ENCODE measurements at regions not wholly inside any gene's neighbourhood (a gene's known extent, or its start where the extent isn't known, plus 50 kb on each side); places are given as distances from the start of the nearest gene placed in this dataset.
"Not testable (repeated sequence)": the region's sequence is repeated elsewhere in the genome, so short reads cannot be mapped to it uniquely, and the experiment has no call there.

- H3K4me3 ChIP-seq = no peak overlapping the region
- H3K36me3 ChIP-seq = no peaks in the 10 kb centered on the region
- peaks cover 34 to 39% of the 10 kb centered on the region in 2 donors for H3K9me3 ChIP-seq
- H3K4me1 ChIP-seq = no peaks in the 10 kb centered on the region
- no peak overlapping the region for H3K27ac ChIP-seq
- intact Hi-C loops (cut with DNase I; ENCODE audit: low total_unique reads) = no loop called here
- TF ChIP-seq, protein P1, sequence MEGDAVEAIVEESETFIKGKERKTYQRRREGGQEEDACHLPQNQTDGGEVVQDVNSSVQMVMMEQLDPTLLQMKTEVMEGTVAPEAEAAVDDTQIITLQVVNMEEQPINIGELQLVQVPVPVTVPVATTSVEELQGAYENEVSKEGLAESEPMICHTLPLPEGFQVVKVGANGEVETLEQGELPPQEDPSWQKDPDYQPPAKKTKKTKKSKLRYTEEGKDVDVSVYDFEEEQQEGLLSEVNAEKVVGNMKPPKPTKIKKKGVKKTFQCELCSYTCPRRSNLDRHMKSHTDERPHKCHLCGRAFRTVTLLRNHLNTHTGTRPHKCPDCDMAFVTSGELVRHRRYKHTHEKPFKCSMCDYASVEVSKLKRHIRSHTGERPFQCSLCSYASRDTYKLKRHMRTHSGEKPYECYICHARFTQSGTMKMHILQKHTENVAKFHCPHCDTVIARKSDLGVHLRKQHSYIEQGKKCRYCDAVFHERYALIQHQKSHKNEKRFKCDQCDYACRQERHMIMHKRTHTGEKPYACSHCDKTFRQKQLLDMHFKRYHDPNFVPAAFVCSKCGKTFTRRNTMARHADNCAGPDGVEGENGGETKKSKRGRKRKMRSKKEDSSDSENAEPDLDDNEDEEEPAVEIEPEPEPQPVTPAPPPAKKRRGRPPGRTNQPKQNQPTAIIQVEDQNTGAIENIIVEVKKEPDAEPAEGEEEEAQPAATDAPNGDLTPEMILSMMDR (IDR thresholded peaks at IDR 0.05) = no peak
- no peak for TF ChIP-seq POLR2A (IDR thresholded peaks at IDR 0.05)
- no peak for TF ChIP-seq POLR2AphosphoS5 (IDR thresholded peaks at IDR 0.05)
- DNase-seq (ENCODE audit: low spot score in 2 of 2) = no peak
- no peaks in the 10 kb centered on the region for H3K27me3 ChIP-seq
Observed at GRCh38 chr6:82488403-82488802, 124.8 kb downstream of the TPBG start.

GRCh38 chr6:82492134-82492533, 128.5 kb downstream of the TPBG start:
- intact Hi-C loops (cut with DNase I; ENCODE audit: low total_unique reads) = no loop called here
- Histone ChIP-seq H3K36me3 (no peaks in the 10 kb centered on the region), H3K27ac (no peak overlapping the region), H3K9me3 (peaks cover 17 to 28% of the 10 kb centered on the region in 2 donors), H3K27me3 (no peaks in the 10 kb centered on the region), H3K4me1 (no peaks in the 10 kb centered on the region), H3K4me3 (no peak overlapping the region)
- no peak for DNase-seq (ENCODE audit: low spot score in 2 of 2)
- TF ChIP-seq, protein P1 (IDR thresholded peaks at IDR 0.05) = no peak
- TF ChIP-seq POLR2A (IDR thresholded peaks at IDR 0.05) (no peak), POLR2AphosphoS5 (IDR thresholded peaks at IDR 0.05) (no peak)

DNA sequence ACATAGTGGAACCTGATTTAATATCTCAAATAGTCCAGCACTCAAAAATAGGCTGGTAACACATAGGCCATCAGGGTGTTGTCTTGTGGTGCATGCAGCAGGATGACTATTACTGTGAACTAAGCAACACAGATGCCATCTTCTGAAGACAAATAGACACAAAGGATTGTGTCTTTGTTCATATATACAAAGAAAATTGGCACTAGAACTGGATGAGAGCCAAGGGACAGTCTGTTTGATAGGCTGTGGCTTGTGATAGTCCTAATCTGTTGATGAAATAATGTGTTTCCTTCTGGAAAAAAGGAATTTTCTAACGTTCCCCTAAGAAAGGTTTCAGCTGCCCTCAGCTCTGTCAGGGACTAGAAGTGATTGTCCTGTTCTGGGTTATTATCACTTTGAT, 129.8 kb downstream of the TPBG start:
- intact Hi-C loops (cut with DNase I; ENCODE audit: low total_unique reads) = no loop called here
- peaks cover 9 to 14% of the 10 kb centered on the region in 2 donors for H3K9me3 ChIP-seq
- no peaks in the 10 kb centered on the region for H3K27me3 ChIP-seq
- TF ChIP-seq POLR2A (IDR thresholded peaks at IDR 0.05) (no peak), POLR2AphosphoS5 (IDR thresholded peaks at IDR 0.05) (no peak)
- TF ChIP-seq, protein P1 (IDR thresholded peaks at IDR 0.05) = no peak
- H3K36me3 ChIP-seq = no peaks in the 10 kb centered on the region
- no peak overlapping the region for H3K4me3 ChIP-seq
- no peak overlapping the region for H3K27ac ChIP-seq
- no peaks in the 10 kb centered on the region for H3K4me1 ChIP-seq
- no peak for DNase-seq (ENCODE audit: low spot score in 2 of 2)

DNA sequence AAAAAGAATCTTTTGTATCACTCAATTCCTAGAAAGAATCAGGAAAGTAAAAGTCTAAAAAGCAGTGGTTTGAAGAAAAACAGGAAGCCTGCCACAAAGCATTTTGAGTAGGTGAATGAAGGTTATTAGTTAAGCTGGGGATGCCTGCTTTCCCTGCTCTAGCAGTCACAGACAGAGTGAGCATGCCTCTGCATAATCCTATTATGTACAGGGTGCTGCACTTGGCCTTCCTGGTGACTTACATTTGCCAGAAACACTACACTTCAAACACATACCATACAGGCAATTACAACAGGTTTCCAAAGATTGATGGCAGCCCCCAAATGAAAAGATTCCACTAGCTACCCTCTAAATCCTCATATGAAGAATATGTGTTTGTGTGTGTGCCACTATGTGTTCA, 130.8 kb downstream of the TPBG start:
- Histone ChIP-seq H3K4me3 (no peak overlapping the region), H3K4me1 (no peaks in the 10 kb centered on the region), H3K36me3 (no peaks in the 10 kb centered on the region), H3K9me3 (peaks cover 8 to 9% of the 10 kb centered on the region in 2 donors), H3K27ac (no peak overlapping the region), H3K27me3 (no peaks in the 10 kb centered on the region)
- DNase-seq (ENCODE audit: low spot score in 2 of 2) = no peak
- intact Hi-C loops (cut with DNase I; ENCODE audit: low total_unique reads) = no loop called here
- TF ChIP-seq, protein P1 (IDR thresholded peaks at IDR 0.05) = no peak
- TF ChIP-seq POLR2A (IDR thresholded peaks at IDR 0.05) (no peak), POLR2AphosphoS5 (IDR thresholded peaks at IDR 0.05) (no peak)

DNA sequence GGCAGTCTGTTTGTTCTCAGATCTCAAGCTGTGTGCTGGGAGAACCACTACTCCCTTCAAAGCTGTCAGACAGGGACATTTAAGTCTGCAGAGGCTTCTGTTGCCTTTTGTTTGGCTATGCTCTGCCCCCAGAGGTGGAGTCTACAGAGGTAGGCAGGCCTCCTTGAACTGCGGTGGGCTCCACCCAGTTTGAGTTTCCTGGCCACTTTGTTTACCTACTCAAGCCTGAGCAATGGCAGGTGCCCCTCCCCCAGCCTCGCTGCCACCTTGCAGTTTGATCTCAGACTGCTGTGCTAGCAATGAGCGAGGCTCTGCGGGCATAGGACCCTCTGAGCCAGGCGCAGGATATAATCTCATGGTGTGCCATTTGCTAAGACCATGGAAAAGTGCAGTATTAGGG, 138.3 kb downstream of the TPBG start:
- intact Hi-C loops (cut with DNase I; ENCODE audit: low total_unique reads); DNase-seq (ENCODE audit: low spot score in 2 of 2); H3K27ac ChIP-seq; H3K4me3 ChIP-seq; H3K4me1 ChIP-seq; H3K27me3 ChIP-seq; H3K36me3 ChIP-seq; H3K9me3 ChIP-seq: not testable (repeated sequence)

GRCh38 chr6:82506526-82506925, 142.9 kb downstream of the TPBG start:
- Histone ChIP-seq H3K4me3 (no peak overlapping the region), H3K36me3 (no peaks in the 10 kb centered on the region), H3K9me3 (no peaks in the 10 kb centered on the region), H3K27ac (no peak overlapping the region), H3K27me3 (no peaks in the 10 kb centered on the region), H3K4me1 (no peaks in the 10 kb centered on the region)
- intact Hi-C loops (cut with DNase I; ENCODE audit: low total_unique reads) = no loop called here
- no peak for DNase-seq (ENCODE audit: low spot score in 2 of 2)
- TF ChIP-seq POLR2AphosphoS5 (IDR thresholded peaks at IDR 0.05) (no peak), POLR2A (IDR thresholded peaks at IDR 0.05) (no peak)
- TF ChIP-seq, protein P1 (IDR thresholded peaks at IDR 0.05) = no peak

Measured in breast epithelium (tissue), 4 donors.